Endothelial cell of umbilical vein (primary cell): ENCODE measurements at regions not wholly inside any gene's neighbourhood (a gene's known extent, or its start where the extent isn't known, plus 50 kb on each side); places are given as distances from the start of the nearest gene placed in this dataset.

Experiments
- CTCF ChIP-seq, 2 donors: IDR thresholded peaks; 1 replicate in 1 of 2; 2 replicates in 1 of 2; pipeline ENCODE4 v1.5.1; 2011; ENCODE audit warnings: low read length in 2 of 2, mild to moderate bottlenecking in 2 of 2, moderate library complexity in 2 of 2, control low read depth in 1 of 2, inconsistent platforms in 1 of 2, low read depth in 1 of 2; ENCODE audit not compliant: insufficient read depth in 1 of 2; ENCODE audit errors: extremely low read depth in 1 of 2
- EZH2 ChIP-seq: IDR thresholded peaks from 2 replicates; pipeline ENCODE4 v1.6.1; 2012; ENCODE audit warnings: borderline replicate concordance, low read depth, mild to moderate bottlenecking, moderate library complexity, low read length, inconsistent platforms; ENCODE audit not compliant: severe bottlenecking
- FOS ChIP-seq: IDR thresholded peaks from 2 replicates; pipeline ENCODE4 v1.6.1; 2011; ENCODE audit warnings: mild to moderate bottlenecking, low read length, moderate library complexity, borderline replicate concordance; ENCODE audit not compliant: insufficient read depth
- JUN ChIP-seq: IDR thresholded peaks from 2 replicates; pipeline ENCODE4 v1.6.1; 2011; ENCODE audit warnings: borderline replicate concordance, low read depth; ENCODE audit not compliant: insufficient read length, insufficient read depth
- POLR2A ChIP-seq: IDR thresholded peaks from 2 replicates; pipeline ENCODE4 v1.6.1; 2012; ENCODE audit warnings: low read depth, mild to moderate bottlenecking, control low read depth, low read length
- TF ChIP-seq, protein P1 (sequence below): IDR thresholded peaks from 2 replicates; pipeline ENCODE4 v1.6.1; 2011; ENCODE audit not compliant: insufficient read depth, insufficient read length

DNA sequence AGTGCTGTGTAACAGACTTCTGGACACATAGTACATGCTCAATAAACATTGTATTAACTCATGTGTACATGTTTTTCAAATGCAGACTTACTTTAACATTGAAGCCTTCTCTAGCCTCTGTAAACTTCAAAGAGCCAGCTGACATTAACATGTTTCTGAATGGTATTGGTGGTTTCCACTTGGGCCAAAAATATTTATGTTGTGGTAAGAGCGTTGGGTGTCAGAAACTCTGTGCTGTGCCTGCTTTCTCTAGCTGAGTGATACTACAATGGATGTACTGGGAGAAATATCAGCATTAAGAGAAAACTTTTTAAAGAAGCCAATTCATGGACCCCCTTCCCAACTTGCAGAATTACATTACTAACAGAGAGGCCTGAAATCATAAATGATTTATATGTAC is 1951.7 kb downstream of the TP53TG3F start:
- TF ChIP-seq CTCF (IDR thresholded peaks at IDR 0.05; ENCODE audit: extremely low read depth in 1 of 2, insufficient read depth in 1 of 2, low read depth in 1 of 2, low read length in 2 of 2) (no peak), EZH2 (no peak), FOS (no peak), POLR2A (no peak), JUN (no peak)
- TF ChIP-seq, protein P1, sequence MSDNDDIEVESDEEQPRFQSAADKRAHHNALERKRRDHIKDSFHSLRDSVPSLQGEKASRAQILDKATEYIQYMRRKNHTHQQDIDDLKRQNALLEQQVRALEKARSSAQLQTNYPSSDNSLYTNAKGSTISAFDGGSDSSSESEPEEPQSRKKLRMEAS = no peak
